Breast epithelium (tissue), 3 donors: ENCODE measurements at regions not wholly inside any gene's neighbourhood (a gene's known extent, or its start where the extent isn't known, plus 50 kb on each side); places are given as distances from the start of the nearest gene placed in this dataset.

Experiments
- CTCF ChIP-seq, 3 donors: fragments of 450-650 bp; IDR thresholded peaks; one replicate each; pipeline ENCODE4 v1.5.1; 2016 to 2017; ENCODE audit warnings: antibody characterized with exemption in 3 of 3, mild to moderate bottlenecking in 3 of 3, moderate library complexity in 3 of 3
- POLR2A ChIP-seq: fragments of 450-650 bp; IDR thresholded peaks from one replicate; pipeline ENCODE4 v1.6.1; 2016; ENCODE audit warnings: antibody characterized with exemption, mild to moderate bottlenecking, moderate library complexity

GRCh38 chrX:43552703-43553102 is 103.4 kb upstream of the MAOA start:
- TF ChIP-seq CTCF (IDR thresholded peaks at IDR 0.05) (no peak), POLR2A (no peak)
